HG03064 (cell line): ENCODE measurements at regions not wholly inside any gene's neighbourhood (a gene's known extent, or its start where the extent isn't known, plus 50 kb on each side); places are given as distances from the start of the nearest gene placed in this dataset.
"Not testable (repeated sequence)": the region's sequence is repeated elsewhere in the genome, so short reads cannot be mapped to it uniquely, and the experiment has no call there.

Source experiments
- ATAC-seq: cut with Tn5 transposase; IDR thresholded peaks from one replicate; pipeline ENCODE4 v1.9.1; 2021; ENCODE audit warnings: low read depth; ENCODE audit not compliant: unreplicated experiment

- no peak for ATAC-seq
Measured at GRCh38 chr12:127773520-127773919, 493.4 kb upstream of the TMEM132C start.

GRCh38 chr12:127774828-127775227 is 492.1 kb upstream of the TMEM132C start:
- ATAC-seq: no peak

- no peak for ATAC-seq
Measured at GRCh38 chr12:127779301-127780045, 487.5 kb upstream of the TMEM132C start.

GRCh38 chr12:127780881-127781280 is 486.1 kb upstream of the TMEM132C start:
- no peak for ATAC-seq

- no peak for ATAC-seq
Measured at GRCh38 chr12:127781336-127781735, 485.6 kb upstream of the TMEM132C start.

- no peak for ATAC-seq
Measured at GRCh38 chr12:127785540-127785939, 481.4 kb upstream of the TMEM132C start.

- no peak for ATAC-seq
Measured at GRCh38 chr12:127785986-127786590, 480.9 kb upstream of the TMEM132C start.

GRCh38 chr12:127787544-127787943 is 479.4 kb upstream of the TMEM132C start:
- no peak for ATAC-seq

- ATAC-seq: no peak
Measured at GRCh38 chr12:127790376-127790775, 476.6 kb upstream of the TMEM132C start.

GRCh38 chr12:127791217-127791616 is 475.8 kb upstream of the TMEM132C start:
- no peak for ATAC-seq

GRCh38 chr12:127797918-127798317 is 469.1 kb upstream of the TMEM132C start:
- ATAC-seq: no peak

GRCh38 chr12:127802271-127802670 is 464.7 kb upstream of the TMEM132C start:
- no peak for ATAC-seq

GRCh38 chr12:127803545-127803944 is 463.4 kb upstream of the TMEM132C start:
- no peak for ATAC-seq

GRCh38 chr12:127809275-127809674 is 457.7 kb upstream of the TMEM132C start:
- ATAC-seq: no peak

GRCh38 chr12:127810041-127810440 is 456.9 kb upstream of the TMEM132C start:
- no peak for ATAC-seq

- not testable (repeated sequence) for ATAC-seq
Measured at GRCh38 chr12:127810459-127810858, 456.5 kb upstream of the TMEM132C start.

GRCh38 chr12:127811988-127812387 is 455.0 kb upstream of the TMEM132C start:
- no peak for ATAC-seq

- no peak for ATAC-seq
Measured at GRCh38 chr12:127813147-127813546, 453.8 kb upstream of the TMEM132C start.

- no peak for ATAC-seq
Measured at GRCh38 chr12:127819056-127819455, 447.9 kb upstream of the TMEM132C start.

- ATAC-seq: no peak
Measured at GRCh38 chr12:127820271-127820670, 446.7 kb upstream of the TMEM132C start.

- no peak for ATAC-seq
Measured at GRCh38 chr12:127820846-127821245, 446.1 kb upstream of the TMEM132C start.

GRCh38 chr12:127822809-127823411 is 444.1 kb upstream of the TMEM132C start:
- no peak for ATAC-seq
